BJ (cell line): ENCODE measurements at regions not wholly inside any gene's neighbourhood (a gene's known extent, or its start where the extent isn't known, plus 50 kb on each side); places are given as distances from the start of the nearest gene placed in this dataset.

ENCODE experiments used
- CTCF ChIA-PET: fragments of 350-600 bp; formaldehyde crosslinking; extraction: SDS; loops from one replicate; lab custom pipeline; 2021; ENCODE audit warnings: antibody characterized with exemption, inconsistent platforms; lab: Yijun Ruan, JAX
- POLR2A ChIA-PET: fragments of 300-600 bp; sonication (Branson Sonifier 250); formaldehyde crosslinking; extraction: SDS; loops from one replicate; lab custom pipeline; 2021; ENCODE audit warnings: antibody characterized with exemption; lab: Charles Lee
- DNase-seq: peaks from one replicate; pipeline ENCODE4 v3.0.0-alpha.2; 2011; ENCODE audit warnings: low read depth
- H3K27me3 ChIP-seq: 2 replicates; pipeline ENCODE4 v1.6.0; 2011; ENCODE audit warnings: low read length; ENCODE audit not compliant: control insufficient read depth, insufficient read depth
- H3K36me3 ChIP-seq: 2 replicates; pipeline ENCODE4 v1.5.1; 2011; ENCODE audit warnings: low read length; ENCODE audit not compliant: control insufficient read depth, insufficient read depth
- H3K4me3 ChIP-seq: 2 replicates; pipeline ENCODE4 v1.5.1; 2011; ENCODE audit warnings: low read depth, mild to moderate bottlenecking, control low read depth, low read length
- CTCF ChIP-seq: IDR thresholded peaks from 2 replicates; pipeline ENCODE4 v1.5.1; 2011; ENCODE audit warnings: low read depth, mild to moderate bottlenecking, control low read depth, inconsistent platforms, low read length, moderate library complexity; ENCODE audit not compliant: insufficient read depth

GRCh38 chr13:18961383-18962117 is 220.1 kb downstream of the TUBA3C start:
- no peak for TF ChIP-seq CTCF
- no peak for DNase-seq
- CTCF ChIA-PET, result no interaction called here
- Histone ChIP-seq H3K4me3 (no peak overlapping the region), H3K36me3 (no peaks in the 10 kb centered on the region), H3K27me3 (no peaks in the 10 kb centered on the region)
- POLR2A ChIA-PET, result no interaction called here

DNA sequence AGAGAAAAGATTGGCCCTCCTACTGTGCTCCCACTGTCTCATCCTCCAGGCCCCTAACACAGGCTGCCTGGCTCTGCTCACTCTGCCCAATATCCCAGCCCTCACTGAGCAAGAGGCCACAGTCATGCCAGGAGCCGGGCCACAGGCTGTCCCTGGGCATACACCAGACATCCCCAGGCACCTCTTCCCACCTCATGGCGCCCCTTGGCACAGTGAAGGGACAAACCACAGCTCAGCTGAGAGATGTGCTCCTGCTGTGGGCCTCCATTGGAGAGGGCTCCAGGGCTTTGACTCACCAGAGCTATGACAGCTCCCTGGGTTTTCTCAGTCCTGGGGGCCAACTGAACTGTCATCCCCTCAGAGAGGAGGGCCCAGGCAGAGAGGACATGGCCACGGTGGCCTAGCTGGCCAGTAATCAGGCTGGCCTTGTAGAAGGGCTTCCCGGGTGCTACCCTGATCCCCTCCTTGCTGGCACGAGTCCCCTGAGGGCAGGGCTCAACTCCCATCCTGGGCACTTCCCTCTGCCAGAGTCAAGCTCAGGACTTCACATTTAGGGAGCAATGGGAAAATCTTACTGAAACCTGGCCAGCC is 220.9 kb downstream of the TUBA3C start:
- no peak for DNase-seq
- CTCF ChIA-PET, result no interaction called here
- no peak for TF ChIP-seq CTCF
- Histone ChIP-seq H3K27me3 (no peaks in the 10 kb centered on the region), H3K36me3 (no peaks in the 10 kb centered on the region), H3K4me3 (no peak overlapping the region)
- POLR2A ChIA-PET, result no interaction called here

DNA sequence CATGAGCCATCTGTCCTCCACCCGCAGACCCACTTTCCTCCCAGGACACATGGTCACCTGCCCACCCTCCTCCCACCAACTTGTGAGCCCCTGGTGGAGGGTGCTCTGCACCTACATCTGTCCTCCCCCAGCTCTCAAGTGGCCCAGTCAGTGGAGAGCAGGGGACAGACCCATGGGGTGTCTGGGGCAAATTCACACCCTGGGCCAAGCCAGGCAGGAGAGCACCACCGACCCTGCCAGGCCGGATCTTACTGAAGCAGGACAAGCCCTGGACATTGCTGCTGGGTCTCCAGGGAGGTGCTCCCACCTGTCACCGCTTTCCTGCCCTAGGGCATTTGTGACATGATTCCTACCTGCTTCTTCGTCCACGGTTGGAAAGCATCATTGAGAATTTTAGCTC is 221.6 kb downstream of the TUBA3C start:
- ChIA-PET CTCF (no interaction called here), POLR2A (no interaction called here)
- H3K27me3 ChIP-seq, result no peaks in the 10 kb centered on the region
- DNase-seq, result no peak
- no peak for TF ChIP-seq CTCF
- no peaks in the 10 kb centered on the region for H3K36me3 ChIP-seq
- no peak overlapping the region for H3K4me3 ChIP-seq

GRCh38 chr13:18959229-18959628 is 222.4 kb downstream of the TUBA3C start:
- Histone ChIP-seq H3K4me3 (no peak overlapping the region), H3K36me3 (no peaks in the 10 kb centered on the region), H3K27me3 (no peaks in the 10 kb centered on the region)
- ChIA-PET CTCF (no interaction called here), POLR2A (no interaction called here)
- no peak for TF ChIP-seq CTCF
- DNase-seq, result no peak

GRCh38 chr13:18956473-18957078 is 225.0 kb downstream of the TUBA3C start:
- CTCF ChIA-PET, result no interaction called here
- no peak for TF ChIP-seq CTCF
- no peak overlapping the region for H3K4me3 ChIP-seq
- H3K27me3 ChIP-seq, result no peaks in the 10 kb centered on the region
- H3K36me3 ChIP-seq, result no peaks in the 10 kb centered on the region
- POLR2A ChIA-PET, result no interaction called here
- DNase-seq, result no peak
